DMS79 treated with DMSO at 0.1 percent for 48 hours (cell line): ENCODE measurements at regions not wholly inside any gene's neighbourhood (a gene's known extent, or its start where the extent isn't known, plus 50 kb on each side); places are given as distances from the start of the nearest gene placed in this dataset.

Source experiments
- DNase-seq: peaks from one replicate; lab custom pipeline; 2025; lab: John Stamatoyannopoulos, UW

- no peak for DNase-seq
Measured at GRCh38 chr2:128691526-128691925, 372.9 kb upstream of the HS6ST1 start.

- DNase-seq = no peak
Measured at GRCh38 chr2:128692895-128693742, 374.5 kb upstream of the HS6ST1 start.

GRCh38 chr2:128693743-128694029, 375.0 kb upstream of the HS6ST1 start:
- DNase-seq = no peak

GRCh38 chr2:128695646-128696220, 377.1 kb upstream of the HS6ST1 start:
- no peak for DNase-seq

- DNase-seq = no peak
Measured at GRCh38 chr2:128696421-128696820, 377.8 kb upstream of the HS6ST1 start.

- no peak for DNase-seq
Measured at GRCh38 chr2:128701418-128701817, 382.8 kb upstream of the HS6ST1 start.

GRCh38 chr2:128702616-128703015, 383.9 kb upstream of the HS6ST1 start:
- DNase-seq = no peak

- DNase-seq = no peak
Measured at GRCh38 chr2:128708106-128708816, 389.6 kb upstream of the HS6ST1 start.

GRCh38 chr2:128710242-128710641, 391.6 kb upstream of the HS6ST1 start:
- DNase-seq = no peak

- no peak for DNase-seq
Measured at GRCh38 chr2:128710729-128711128, 392.1 kb upstream of the HS6ST1 start.

- DNase-seq = no peak
Measured at GRCh38 chr2:128714285-128714684, 395.6 kb upstream of the HS6ST1 start.

- no peak for DNase-seq
Measured at GRCh38 chr2:128714851-128715312, 396.2 kb upstream of the HS6ST1 start.

- no peak for DNase-seq
Measured at GRCh38 chr2:128715360-128715759, 396.7 kb upstream of the HS6ST1 start.

- DNase-seq = no peak
Measured at GRCh38 chr2:128716299-128716721, 397.6 kb upstream of the HS6ST1 start.

- DNase-seq = no peak
Measured at GRCh38 chr2:128717758-128718710, 399.4 kb upstream of the HS6ST1 start.

- DNase-seq = no peak
Measured at GRCh38 chr2:128720080-128721022, 401.7 kb upstream of the HS6ST1 start.

- DNase-seq = no peak
Measured at GRCh38 chr2:128721096-128721495, 402.4 kb upstream of the HS6ST1 start.

GRCh38 chr2:128722489-128722888, 403.8 kb upstream of the HS6ST1 start:
- peak; percentile 48 for DNase-seq

GRCh38 chr2:128724547-128724946, 405.9 kb upstream of the HS6ST1 start:
- no peak for DNase-seq

- DNase-seq = no peak
Measured at GRCh38 chr2:128724972-128725371, 406.3 kb upstream of the HS6ST1 start.

- DNase-seq = no peak
Measured at GRCh38 chr2:128726236-128726635, 407.6 kb upstream of the HS6ST1 start.
